Frontal cortex (tissue), 3 donors: ENCODE measurements at regions not wholly inside any gene's neighbourhood (a gene's known extent, or its start where the extent isn't known, plus 50 kb on each side); places are given as distances from the start of the nearest gene placed in this dataset.

Experiments used
- DNase-seq, 2 donors: peaks; one replicate each; pipeline ENCODE4 v3.0.0; 2012; ENCODE audit warnings: low spot score in 2 of 2
- FAIRE-seq: peaks from 2 replicates; lab custom pipeline; 2012; peaks lifted over from hg19 to GRCh38; lab: Jason Lieb, UNC
- donor health status: control.
- donor health status: control.
- donor health status: control.

- FAIRE-seq: peak; percentile 28
Measured at GRCh38 chr6:167049275-167049674, 50.1 kb downstream of the CEP43 start.

DNA sequence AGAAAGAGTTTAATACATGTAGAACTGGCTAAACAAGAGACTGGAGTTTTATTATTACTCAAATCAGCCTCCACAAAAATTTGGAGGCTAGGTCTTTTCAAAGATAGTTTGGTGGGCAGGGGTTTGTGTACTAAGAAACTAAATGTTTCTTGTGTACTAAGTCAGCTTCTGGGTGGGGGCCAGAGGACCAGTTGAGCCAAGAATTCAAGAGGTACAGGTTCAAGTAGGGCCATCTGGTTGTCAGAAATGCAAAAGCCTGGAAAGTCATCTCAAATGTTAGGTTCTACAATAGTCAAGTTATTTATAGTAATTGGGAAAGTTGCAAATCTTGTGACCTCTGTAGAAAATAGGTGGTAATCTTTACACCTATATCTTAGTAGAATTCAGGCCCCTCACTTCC, 51.7 kb downstream of the CEP43 start:
- DNase-seq (no peak), FAIRE-seq (no peak)

More at GRCh38 chr6:167049275-167049674, 50.1 kb downstream of the CEP43 start:
- no peak for DNase-seq

DNA sequence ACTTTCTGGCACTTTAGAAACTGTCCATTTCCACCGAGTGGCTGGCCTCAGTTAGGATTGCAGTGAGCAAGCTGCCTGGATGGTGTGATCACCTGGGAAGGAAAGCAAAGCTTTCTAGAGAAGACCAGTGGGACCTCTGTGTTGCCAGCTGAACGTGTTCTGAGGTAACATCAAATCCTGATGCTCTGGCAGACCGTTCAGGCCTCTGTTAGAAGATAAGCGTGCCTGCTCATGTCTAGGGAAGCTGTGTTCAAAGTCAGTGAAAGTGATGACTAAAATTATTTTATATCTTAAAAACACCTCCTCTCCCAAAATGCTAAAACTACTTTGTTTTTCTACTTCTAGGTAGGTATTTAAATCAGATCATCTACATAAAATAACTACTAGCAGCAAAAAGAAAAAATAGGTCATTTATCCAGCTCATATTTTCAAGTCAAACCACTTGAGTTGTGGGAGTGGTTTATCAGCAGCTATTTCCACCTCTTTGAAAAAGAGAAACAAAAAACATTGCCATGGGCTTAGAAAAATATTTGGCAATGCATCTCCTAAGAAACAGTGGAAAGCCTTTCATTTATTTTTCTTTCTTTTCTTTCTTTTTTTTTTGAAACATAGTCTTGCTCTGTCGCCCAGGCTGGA, 54.8 kb downstream of the CEP43 start:
- FAIRE-seq: no peak

DNA sequence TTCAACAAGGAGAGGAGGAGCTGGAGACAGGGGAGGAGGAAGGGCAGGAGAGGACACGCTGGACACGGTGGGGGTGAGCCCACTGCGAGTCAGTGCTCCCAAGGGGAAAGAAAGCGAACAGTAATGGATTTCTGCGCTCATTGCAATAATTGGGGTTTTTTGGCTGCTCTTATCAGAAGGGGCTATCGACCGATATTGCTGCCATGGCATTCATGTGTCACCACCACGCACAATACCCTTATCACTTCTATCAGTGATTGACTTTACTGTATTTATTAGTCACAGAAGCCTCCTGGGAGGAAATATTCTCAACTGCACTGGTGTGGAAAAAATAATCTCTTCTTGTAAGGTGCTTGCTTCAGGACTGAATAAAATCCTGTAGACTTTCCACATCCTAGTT, 55.8 kb downstream of the CEP43 start:
- no peak for DNase-seq
- FAIRE-seq: no peak

More for the DNA sequence above, 54.8 kb downstream of the CEP43 start:
- no peak for DNase-seq

- no peak for FAIRE-seq
Measured at GRCh38 chr6:167056370-167056769, 57.2 kb downstream of the CEP43 start.

GRCh38 chr6:167058261-167058660, 59.1 kb downstream of the CEP43 start:
- FAIRE-seq (no peak), DNase-seq (no peak)

More at GRCh38 chr6:167056370-167056769, 57.2 kb downstream of the CEP43 start:
- no peak for DNase-seq
